Skin epidermis (tissue), 12 donors: ENCODE measurements at regions not wholly inside any gene's neighbourhood (a gene's known extent, or its start where the extent isn't known, plus 50 kb on each side); places are given as distances from the start of the nearest gene placed in this dataset.
"Not testable (repeated sequence)": the region's sequence is repeated elsewhere in the genome, so short reads cannot be mapped to it uniquely, and the experiment has no call there.

Experiments
- H3K27ac ChIP-seq, 21 experiments: fragments of 200-600 bp; sonication (generic) in 11 of 21; one replicate each; pipeline ENCODE4 v1.5.0; 2020; ENCODE audit warnings: mild to moderate bottlenecking in 3 of 21, inconsistent platforms in 2 of 21, moderate library complexity in 2 of 21
- H3K4me3 ChIP-seq, 7 experiments: fragments of 200-600 bp; sonication (generic) in 2 of 7; one replicate each; pipeline ENCODE4 v1.5.0; 2020; ENCODE audit warnings: inconsistent platforms in 2 of 7, mild to moderate bottlenecking in 2 of 7, moderate library complexity in 1 of 7

DNA sequence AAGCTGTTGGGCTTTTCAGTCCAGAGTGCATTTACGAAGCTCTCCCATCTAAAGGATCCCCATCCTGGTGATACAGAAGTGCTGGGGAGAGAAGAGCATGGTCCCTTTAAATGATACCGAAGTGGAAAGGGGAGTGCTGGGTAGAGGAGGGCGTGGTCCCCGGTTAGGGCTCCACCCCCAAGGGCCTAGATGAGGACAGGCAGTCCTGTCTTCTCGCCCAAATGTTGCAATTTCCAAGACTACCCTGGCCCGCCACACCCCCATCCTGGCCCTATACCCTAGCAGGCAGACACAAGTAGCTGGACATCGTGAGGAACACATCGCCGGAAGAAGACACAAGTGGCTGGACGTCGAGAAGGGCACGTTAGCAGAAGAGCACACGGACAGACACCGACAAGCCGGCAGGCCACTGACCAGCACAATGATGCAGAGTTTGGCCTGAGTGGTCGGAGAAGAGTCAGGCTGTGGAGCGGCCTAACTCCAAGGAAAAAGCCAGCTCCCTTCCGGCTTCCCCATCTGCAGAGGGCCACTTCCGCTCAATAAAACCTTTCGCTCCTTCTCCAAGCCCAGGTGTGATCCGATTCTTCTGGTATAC, 439.5 kb upstream of the NRP1 start:
- H3K27ac ChIP-seq = no peak overlapping the region
- H3K4me3 ChIP-seq = no peak overlapping the region

DNA sequence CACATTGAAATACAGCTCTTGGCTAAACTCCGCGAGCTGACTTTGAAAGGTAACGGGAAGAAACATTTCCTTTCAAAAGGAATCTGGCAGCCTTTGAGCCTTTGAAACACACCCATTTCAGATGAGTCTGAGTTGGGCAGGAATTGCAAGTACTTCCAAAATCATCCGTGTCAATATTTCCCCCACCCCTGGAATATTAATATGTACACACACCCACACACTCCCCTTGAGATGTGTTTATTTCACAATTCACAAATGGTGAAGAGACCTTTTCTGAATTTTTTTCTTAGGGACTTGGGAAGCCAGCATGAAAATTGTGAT, 438.7 kb upstream of the NRP1 start:
- no peak overlapping the region for H3K4me3 ChIP-seq
- H3K27ac ChIP-seq = no peak overlapping the region

DNA sequence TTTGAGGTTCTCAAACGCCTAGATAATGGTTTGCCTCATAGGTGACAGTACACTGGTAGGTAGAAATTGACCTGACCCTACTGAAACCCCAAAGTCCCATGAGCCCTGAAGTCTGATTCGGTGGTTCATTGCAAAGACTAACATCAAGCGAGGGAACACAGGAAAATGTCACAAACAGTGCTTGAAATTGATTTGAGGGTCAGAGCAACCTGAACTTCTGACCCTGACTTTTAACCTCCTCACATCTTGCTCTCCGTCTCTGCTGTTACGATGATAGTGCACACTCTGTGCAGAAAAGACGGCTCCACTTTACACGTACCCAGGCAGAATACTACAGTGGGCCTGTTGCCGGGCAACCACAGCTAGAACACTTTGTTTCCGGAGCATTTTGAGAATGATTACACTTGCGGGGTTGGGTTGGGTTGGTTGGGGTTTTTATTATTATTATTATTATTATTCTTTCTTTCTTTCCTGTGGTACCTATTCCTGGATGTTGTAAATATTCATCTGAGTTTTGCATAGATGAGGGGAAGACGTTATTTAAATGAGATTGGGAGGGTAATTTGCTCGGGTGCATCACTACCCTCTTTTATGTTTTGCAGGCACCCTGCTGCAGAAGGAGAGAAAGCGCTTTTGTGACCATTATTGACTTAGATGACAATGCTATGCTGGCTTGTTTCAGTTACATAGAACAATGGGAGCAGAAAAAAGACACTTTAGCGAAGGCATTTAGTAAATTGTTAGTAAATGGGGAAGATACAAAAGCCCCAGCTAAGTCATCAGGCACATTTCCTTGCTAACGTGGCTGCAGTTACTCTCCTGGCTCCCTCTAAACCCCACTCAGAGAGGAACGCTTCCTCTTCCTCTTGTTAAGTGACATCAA, 438.1 kb upstream of the NRP1 start:
- H3K4me3 ChIP-seq = no peak overlapping the region
- no peak overlapping the region for H3K27ac ChIP-seq

DNA sequence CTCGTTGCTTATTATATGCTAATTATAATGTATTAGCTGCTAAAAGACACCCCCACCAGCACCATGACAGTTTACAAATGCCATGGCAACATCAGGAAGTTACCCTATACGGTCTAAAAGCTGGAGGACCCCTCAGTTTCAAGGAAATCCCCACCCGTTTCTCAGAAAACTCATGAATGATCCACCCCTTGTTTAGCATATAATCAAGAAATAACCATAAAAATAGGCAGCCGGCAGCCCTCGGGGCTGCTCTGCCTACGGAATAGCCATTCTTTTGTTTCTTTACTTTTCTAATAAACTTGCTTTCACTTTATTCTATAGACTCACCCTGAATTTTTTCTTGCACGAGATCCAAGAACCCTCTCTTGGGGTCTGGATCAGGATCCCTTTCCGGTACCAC, 437.4 kb upstream of the NRP1 start:
- H3K27ac ChIP-seq, H3K4me3 ChIP-seq: not testable (repeated sequence)

DNA sequence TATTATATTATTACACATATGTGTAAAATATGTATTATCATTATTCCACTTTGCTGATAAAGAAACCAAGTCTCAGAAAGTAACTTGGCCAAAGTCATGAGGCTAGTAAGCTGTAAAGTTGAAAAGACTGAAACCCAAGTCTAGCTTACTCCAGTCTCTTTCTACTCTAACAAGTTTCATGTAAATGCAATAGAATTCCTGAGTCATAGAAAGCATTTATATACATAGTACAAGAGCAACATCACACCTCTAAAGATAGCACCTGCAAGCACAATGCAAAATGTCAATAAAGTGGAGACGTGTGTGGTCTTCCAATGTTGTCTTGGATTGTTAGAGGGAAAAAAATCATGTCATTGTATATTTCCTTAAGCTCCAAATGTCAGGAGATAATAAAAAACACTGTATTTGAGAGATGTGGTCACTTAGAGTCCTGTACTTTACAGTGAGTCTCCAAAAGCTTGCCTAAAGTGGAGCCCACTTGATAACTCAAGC, 430.3 kb upstream of the NRP1 start:
- no peak overlapping the region for H3K27ac ChIP-seq
- no peak overlapping the region for H3K4me3 ChIP-seq

DNA sequence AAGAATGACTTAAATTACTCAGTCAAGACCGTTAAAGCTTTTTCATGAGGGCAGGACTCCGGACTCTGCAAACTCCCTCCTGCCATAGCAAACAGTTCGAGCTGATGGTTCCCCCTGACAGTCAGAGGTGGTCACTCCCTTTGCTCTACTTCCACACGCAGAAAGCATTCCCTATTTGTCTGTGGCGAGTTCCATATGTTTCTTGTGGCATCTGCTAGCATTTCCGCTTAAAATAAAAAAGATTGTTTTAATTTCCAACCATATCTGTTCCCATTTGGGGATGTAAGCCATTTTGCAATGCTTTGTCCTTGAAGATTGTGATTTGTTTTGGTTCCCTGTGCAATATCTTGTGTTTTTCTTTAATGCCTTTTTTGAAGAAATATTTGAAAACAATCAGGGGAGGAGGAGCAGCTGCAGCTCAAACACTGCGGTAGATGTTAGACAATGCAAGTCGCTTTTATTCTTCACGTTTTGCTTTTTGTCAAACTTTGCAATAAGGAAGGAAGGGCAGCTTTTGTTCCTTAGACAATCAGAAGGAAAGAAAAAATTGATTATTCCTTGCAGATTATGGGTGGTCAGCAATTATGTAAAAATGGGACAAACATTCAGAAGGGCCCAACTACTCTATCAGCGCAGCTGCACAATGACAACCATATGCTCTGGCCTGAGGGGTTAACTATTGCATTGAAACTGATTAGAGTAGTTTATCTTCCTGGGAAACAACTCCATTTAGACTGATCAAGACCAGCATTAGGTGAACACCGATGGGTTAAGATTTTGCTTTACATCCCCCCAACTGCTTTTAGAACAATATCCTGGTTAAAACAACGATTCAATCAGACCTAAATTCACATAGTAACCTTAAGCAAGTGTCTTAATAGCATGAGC, 425.8 kb upstream of the NRP1 start:
- Histone ChIP-seq H3K4me3 (no peak overlapping the region), H3K27ac (no peak overlapping the region)

DNA sequence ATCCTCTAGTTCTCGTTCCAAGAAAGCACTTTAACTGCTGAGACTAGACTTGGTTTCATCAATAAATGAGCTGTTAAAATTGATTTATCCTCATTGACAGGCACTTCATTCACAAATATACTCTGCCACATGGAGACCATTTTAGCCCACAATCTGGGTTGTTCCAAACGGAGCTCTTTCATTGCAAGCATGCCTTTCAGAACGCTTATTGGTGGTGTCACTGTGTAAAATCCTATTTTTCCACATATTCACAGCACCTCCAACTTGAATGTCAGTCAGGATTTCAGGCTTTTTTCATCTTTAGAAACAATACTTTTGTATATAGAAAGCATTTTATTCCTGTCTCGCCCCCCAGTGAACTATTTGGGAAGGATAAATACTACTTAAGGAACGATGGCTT, 424.7 kb upstream of the NRP1 start:
- Histone ChIP-seq H3K4me3 (no peak overlapping the region), H3K27ac (no peak overlapping the region)

DNA sequence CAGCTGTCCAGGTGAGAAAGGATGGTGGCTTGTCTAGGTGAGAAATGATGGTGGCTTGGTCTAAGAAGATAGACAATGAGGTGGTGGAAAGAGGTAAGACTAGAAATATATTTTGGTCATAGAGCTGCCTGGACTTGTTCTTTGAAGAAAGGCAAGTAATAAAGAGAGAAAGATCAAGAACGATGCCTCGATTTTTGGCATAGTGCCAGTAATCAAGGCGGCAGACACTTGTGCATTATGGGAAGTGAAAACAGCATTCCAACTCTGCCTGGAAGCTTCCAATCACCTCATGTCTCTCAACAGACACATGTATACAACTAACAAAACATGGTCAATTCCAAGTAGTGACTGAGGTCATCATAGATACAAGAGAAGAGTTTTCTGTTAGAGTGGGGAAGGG, 423.8 kb upstream of the NRP1 start:
- Histone ChIP-seq H3K27ac (no peak overlapping the region), H3K4me3 (no peak overlapping the region)

DNA sequence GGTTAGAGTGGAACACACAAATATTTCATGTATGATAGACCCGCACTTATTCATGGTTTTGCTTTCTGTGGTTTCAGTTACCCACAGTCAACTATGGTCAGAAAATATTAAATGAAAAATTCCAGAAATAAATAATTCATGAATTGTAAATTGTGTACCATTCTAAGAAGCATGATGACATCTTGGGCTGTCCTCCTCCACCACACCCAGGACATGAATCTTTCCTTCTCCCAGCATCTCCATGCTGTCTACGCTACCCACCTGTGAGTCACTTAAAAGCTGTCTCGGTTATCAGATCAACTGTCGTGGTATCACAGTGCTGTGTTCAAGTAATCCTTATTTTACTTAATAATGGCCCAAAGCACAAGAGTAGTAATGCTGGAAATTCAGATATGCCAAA, 419.6 kb upstream of the NRP1 start:
- H3K4me3 ChIP-seq = no peak overlapping the region
- no peak overlapping the region for H3K27ac ChIP-seq

DNA sequence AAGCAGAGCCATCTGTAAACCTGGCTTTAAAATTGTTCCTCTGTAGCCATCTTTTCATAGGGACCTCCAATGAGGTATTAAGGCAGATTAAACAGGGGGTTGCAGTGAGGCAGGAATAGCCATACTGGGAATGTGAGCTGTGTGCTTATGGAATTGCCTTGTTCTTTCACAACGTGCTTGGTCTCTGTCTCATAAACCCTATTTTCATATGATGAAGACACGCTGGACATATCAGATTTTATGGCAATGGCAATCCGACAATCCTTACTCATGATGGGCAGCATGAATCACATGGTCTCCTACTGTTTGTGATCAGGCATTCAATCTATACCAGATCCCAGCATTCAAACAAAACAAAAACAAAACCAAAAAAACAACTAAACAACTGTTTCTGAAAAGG, 418.9 kb upstream of the NRP1 start:
- H3K4me3 ChIP-seq = no peak overlapping the region
- H3K27ac ChIP-seq = no peak overlapping the region

DNA sequence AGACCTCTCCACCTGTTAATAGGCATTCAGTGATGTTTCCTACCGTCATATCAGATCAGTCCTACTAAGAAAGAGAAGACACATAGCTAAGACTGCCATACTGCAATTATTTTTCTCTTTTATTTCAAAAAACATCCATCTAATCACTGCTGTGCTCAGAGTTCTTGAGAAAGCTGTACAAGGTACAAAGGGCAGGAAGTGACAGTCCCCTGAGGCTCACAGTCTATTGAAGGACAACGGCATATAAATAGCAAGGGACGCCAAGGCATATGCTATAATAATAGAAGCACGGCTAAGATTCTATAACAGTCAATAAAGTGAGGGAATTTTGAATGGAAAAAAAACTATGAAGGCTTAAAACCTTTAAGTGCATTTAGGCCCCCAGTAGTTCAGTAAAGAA, 415.3 kb upstream of the NRP1 start:
- Histone ChIP-seq H3K4me3 (no peak overlapping the region), H3K27ac (no peak overlapping the region)

DNA sequence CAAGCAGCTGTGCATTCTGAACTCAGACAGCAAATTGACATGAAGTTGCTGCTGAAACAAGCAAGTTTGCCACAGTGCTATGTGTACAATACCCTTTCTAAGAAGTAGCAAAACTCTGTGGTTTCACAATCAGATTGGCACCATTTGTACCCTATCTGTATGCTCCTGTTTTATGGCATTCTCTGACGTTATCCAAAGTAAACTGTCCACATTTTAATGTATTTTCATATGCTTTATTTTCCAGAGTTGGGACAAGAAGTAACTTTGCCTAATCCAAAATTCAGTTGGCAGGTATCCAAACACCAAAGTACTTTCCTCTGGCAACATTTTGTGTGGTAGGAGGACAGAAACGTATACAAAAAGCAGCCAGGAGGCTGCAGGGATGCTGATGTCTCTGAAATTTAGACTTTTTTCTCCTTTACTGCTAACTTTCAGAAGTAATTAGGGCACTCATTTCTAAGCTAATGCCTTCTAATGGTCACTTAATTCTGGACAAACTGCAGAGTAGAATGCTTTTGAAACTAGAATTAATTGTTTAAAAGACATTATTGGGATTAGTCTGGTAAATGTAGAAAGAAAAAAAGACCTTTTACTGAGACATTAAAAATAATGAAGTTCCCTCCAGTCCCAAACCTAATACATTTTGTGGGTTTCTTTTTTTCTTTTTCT, 414.7 kb upstream of the NRP1 start:
- Histone ChIP-seq H3K4me3 (no peak overlapping the region), H3K27ac (no peak overlapping the region)

DNA sequence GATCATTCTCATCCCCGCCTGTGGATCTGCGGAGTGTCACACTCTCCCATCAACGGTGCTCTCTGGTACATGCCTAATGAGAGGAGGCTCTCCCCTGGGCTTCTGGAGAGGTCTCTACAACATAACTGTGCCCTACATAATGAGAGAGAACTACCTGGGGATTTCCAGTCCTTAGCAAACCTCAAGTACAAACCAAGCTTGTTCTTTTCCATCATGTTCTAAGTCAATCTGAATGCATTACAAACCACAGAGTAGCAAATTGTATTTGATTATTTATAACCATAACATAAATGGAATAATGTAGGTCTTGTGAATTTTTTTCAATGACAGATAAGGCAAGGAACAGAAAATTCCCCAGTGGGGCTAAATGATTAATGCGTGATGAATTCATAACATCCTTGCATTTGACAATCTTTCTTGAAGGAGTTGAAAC, 412.4 kb upstream of the NRP1 start:
- Histone ChIP-seq H3K27ac (no peak overlapping the region), H3K4me3 (no peak overlapping the region)

DNA sequence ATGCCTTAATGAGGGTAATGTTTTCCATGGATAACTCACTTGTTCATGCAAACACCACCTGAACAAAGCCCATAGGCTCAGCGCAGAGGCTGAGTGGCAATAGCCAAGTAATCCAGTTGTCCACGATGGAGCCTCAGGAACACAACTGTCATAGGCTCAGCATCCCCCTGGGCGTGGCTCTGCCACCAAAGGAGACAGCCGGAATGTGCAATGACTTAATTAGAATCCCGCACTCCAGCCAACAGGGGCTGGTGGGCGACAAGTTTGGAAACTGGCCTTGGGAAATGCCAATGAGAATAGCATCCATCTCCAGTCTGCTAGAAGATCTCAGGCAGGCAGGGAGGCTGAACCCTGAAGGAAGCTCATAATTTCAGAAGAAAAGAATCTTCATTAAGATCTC, 411.7 kb upstream of the NRP1 start:
- H3K27ac ChIP-seq = no peak overlapping the region
- H3K4me3 ChIP-seq = no peak overlapping the region

DNA sequence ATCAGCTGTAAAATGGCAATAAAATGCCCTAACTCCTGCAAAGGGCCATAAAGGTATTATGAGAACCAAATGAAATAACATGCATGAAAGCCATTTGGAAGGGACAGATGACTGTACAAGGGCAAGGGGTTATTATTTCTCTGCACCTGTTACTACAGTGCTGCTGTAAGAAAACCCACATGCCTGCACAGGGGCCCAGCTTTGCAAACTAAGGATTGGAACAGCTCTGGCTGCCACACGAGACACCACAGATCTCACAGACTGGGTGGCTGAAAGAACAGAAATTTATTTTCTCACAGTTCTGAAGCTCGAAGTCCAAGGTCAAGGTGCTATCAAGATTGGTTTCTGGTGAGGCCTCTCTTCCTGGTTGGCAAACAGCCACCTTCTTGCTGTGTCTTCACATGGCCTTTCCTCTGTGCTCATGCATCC, 409.0 kb upstream of the NRP1 start:
- H3K27ac ChIP-seq = no peak overlapping the region
- H3K4me3 ChIP-seq = no peak overlapping the region

DNA sequence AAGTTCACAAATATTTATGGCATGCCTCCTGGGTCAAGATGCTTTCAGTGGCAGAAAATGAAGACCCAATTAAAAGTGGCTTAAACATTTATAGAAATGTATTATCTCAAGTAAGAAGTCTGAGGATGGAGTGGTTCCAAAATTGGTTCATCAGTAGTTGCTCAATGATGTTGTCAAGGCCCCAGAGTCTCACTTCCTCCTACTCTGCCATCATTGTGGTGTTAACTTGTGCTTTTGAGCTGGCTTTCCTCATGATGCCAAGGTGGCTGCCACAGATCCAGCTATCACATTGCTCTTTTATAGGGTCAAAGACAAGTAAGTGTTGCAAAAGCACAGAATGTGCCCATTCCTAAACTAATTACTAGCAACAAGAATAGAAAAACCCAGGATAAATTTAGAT, 404.6 kb upstream of the NRP1 start:
- Histone ChIP-seq H3K4me3 (no peak overlapping the region), H3K27ac (no peak overlapping the region)

DNA sequence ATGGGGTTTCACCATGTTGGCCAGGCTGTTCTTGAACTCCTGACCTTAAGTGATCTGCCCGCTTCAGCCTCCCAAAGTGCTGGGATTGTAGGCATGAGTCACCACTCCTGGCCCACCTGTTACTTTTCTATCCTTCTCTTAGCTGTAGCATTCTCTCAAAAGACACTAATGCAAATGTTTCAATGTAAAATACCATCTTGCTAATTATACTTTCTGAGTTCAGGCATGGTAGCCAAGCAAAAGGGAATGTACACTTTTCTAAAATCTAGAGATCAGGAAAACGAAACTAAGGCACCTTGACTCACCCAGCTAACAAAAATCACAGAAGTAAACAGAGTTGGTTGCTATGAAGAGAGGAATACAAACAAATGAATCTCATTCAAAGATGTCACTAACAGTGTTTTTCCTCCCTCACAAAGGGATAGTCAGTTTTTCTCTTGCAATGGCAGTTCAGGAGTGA, 401.0 kb upstream of the NRP1 start:
- Histone ChIP-seq H3K27ac (peak overlapping the region in 1 of 21 experiments; percentile 26), H3K4me3 (no peak overlapping the region)

DNA sequence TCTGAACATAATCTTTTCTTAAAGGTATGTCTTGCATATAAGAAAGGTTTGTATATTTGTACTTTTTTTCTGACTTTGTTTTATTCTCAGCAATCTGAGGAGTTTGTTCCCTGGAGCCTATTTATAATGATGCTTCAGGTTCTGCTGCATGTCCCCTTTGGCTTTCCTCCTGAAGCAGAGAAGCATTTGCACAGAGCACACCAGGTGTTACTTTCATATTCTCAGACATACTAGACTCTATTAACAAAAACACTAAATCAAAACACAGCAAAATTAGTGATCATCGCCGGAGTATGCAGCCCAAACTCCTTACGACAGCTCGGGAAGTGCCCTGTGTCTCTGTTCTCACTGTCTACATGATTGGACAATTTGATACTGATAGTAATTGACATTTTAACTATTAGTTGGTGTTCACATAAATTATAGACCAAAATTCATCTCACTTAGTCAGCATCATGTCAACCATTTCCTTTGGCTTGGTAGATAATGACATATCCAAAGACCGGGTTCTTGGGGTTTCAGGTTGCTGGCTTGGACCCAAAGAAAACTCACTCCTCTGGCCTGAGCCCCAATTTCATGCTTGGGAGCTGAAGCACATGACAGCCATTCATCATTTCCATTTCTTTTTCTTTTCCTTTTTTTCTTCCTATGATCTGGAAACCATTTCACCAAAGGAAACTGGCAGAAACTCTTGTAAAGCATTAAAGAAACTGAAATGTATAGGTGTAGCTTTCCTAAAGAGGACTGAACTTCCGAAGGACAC, 400.1 kb upstream of the NRP1 start:
- Histone ChIP-seq H3K4me3 (no peak overlapping the region), H3K27ac (no peak overlapping the region)

DNA sequence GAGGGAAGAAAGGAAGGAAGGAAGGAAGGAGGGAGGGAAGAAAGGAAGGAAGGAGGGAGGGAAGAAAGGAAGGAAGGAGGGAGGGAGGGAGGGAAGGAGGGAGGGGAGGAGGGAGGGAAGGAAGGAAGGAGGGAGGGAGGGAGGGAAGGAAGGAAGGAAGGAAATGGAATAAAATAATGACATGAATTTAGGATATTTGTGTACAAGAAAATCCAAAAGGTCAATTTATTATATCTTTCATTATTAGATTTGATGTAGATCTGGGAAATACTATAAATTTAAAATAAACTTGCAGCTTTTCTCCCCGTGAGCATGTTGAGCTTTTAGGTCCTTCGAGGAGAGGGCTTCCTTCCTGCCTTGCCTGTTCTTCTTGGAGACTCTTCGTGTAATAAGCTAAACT, 398.6 kb upstream of the NRP1 start:
- H3K27ac ChIP-seq = no peak overlapping the region
- H3K4me3 ChIP-seq = no peak overlapping the region
